GM13977 (cell line): ENCODE measurements at regions not wholly inside any gene's neighbourhood (a gene's known extent, or its start where the extent isn't known, plus 50 kb on each side); places are given as distances from the start of the nearest gene placed in this dataset.
A peak's percentile ranks its signal among the peaks of the same experiment; 100 is the strongest.

Experiments used
- DNase-seq: peaks from one replicate; pipeline ENCODE4 v3.0.0; 2012; ENCODE audit warnings: low spot score
- CTCF ChIP-seq: IDR thresholded peaks from 2 replicates; pipeline ENCODE4 v1.5.1; 2012; ENCODE audit warnings: mild to moderate bottlenecking, control low read depth; ENCODE audit not compliant: insufficient read depth; ENCODE audit errors: extremely low read depth, missing control alignments
- in situ Hi-C: fragments of 300-500 bp; cut with MboI; formaldehyde crosslinking; loops from one replicate; pipeline ENCODE4 v1.12.0; 2022; ENCODE audit warnings: low sequenced_read_pairs, low pct_unique_long_range_greater_than_20kb, mixed read lengths, inconsistent platforms; ENCODE audit not compliant: unreplicated experiment

DNA sequence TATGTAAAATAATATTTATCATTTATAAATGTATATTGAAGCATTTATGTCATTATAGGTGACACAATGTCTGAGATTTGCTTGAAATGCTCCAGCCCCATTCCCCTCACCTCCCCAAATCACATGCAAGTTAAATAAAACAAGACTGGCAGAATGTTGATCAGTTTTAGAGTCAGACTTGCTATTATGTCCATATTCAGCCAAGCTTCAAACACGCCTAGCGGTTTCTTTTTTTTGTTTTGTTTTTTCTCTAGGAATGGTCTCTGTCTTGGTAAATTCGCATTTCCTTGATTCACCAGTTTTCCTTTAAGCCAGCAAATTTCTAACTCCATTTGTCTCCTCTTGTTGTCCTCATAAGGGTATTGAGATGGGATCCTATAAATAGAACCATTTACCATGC lies 153.0 kb upstream of the HMHB1 start:
- DNase-seq, result no peak
- no peak for TF ChIP-seq CTCF
- in situ Hi-C loops, result no loop called here

- in situ Hi-C loops, result no loop called here
- no peak for DNase-seq
- TF ChIP-seq CTCF, result no peak
Measured at GRCh38 chr5:143657647-143658285, 154.2 kb upstream of the HMHB1 start.

- no peak for TF ChIP-seq CTCF
- in situ Hi-C loops, result no loop called here
- no peak for DNase-seq
Measured at GRCh38 chr5:143653766-143654282, 158.1 kb upstream of the HMHB1 start.

- in situ Hi-C loops, result no loop called here
- TF ChIP-seq CTCF, result no peak
- peak; percentile 15 for DNase-seq
Measured at GRCh38 chr5:143653256-143653655, 158.7 kb upstream of the HMHB1 start.

GRCh38 chr5:143652108-143652700 lies 159.8 kb upstream of the HMHB1 start:
- TF ChIP-seq CTCF, result no peak
- in situ Hi-C loops, result no loop called here
- no peak for DNase-seq

- in situ Hi-C loops, result no loop called here
Measured at GRCh38 chr5:143649937-143650621, 161.9 kb upstream of the HMHB1 start.

More at GRCh38 chr5:143649937-143650621, 161.9 kb upstream of the HMHB1 start:
- no peak for DNase-seq
- no peak for TF ChIP-seq CTCF
